ENCODE measurements at regions not wholly inside any gene's neighbourhood (a gene's known extent, or its start where the extent isn't known, plus 50 kb on each side); places are given as distances from the start of the nearest gene placed in this dataset.

DNA sequence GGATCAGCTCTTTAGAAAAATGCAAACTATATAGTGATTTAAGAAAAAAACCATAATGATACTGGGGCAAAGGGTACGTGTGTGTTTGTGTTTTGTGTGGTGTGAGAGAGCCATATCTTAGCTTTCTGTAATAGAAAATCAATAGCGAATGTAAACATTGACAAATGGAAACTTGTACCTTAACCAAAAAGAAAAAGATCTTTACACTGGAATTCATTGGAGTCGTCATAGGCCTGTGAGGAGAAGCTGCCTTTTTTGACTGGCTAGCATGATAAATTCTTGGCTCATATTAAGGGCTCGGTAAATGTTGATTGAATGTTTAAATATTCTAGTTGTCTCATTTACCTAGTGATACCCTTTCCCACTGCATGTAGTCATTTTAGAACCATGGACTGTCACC lies 161.8 kb upstream of the ASCC3 start:
- ChIA-PET POLR2A (no interaction called here), CTCF (no interaction called here)
- Histone ChIP-seq H3K4me1 (ENCODE audit: control insufficient read depth, insufficient read depth, low read length) (no peaks in the 10 kb centered on the region), H3K9me3 (ENCODE audit: control insufficient read depth, insufficient read depth, low read depth, low read length) (no peaks in the 10 kb centered on the region), H3K36me3 (ENCODE audit: control insufficient read depth in 2 of 2, insufficient read depth in 1 of 2, low read length in 2 of 2) (no peaks in the 10 kb centered on the region), H3K27ac (ENCODE audit: extremely low read depth, low read depth, low read length) (no peak overlapping the region), H3K4me3 (ENCODE audit: low read depth, low read length) (no peak overlapping the region)
- TF ChIP-seq, protein P1, sequence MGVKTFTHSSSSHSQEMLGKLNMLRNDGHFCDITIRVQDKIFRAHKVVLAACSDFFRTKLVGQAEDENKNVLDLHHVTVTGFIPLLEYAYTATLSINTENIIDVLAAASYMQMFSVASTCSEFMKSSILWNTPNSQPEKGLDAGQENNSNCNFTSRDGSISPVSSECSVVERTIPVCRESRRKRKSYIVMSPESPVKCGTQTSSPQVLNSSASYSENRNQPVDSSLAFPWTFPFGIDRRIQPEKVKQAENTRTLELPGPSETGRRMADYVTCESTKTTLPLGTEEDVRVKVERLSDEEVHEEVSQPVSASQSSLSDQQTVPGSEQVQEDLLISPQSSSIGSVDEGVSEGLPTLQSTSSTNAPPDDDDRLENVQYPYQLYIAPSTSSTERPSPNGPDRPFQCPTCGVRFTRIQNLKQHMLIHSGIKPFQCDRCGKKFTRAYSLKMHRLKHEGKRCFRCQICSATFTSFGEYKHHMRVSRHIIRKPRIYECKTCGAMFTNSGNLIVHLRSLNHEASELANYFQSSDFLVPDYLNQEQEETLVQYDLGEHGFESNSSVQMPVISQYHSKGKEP (tag by site-specific recombination; IDR thresholded peaks at IDR 0.05): no peak
- TF ChIP-seq KLF16 (tag by site-specific recombination; IDR thresholded peaks at IDR 0.05) (no peak), HOXC10 (CRISPR knock-in tag; IDR thresholded peaks at IDR 0.05) (no peak), ZNF776 (tag by site-specific recombination; IDR thresholded peaks at IDR 0.05; ENCODE audit: borderline replicate concordance) (no peak), ZNF76 (tag by site-specific recombination; IDR thresholded peaks at IDR 0.05; ENCODE audit: borderline replicate concordance, low read depth) (no peak), ZBTB8A (tag by site-specific recombination; IDR thresholded peaks at IDR 0.05) (no peak), ZIC2 (tag by site-specific recombination; IDR thresholded peaks at IDR 0.05) (no peak)

DNA sequence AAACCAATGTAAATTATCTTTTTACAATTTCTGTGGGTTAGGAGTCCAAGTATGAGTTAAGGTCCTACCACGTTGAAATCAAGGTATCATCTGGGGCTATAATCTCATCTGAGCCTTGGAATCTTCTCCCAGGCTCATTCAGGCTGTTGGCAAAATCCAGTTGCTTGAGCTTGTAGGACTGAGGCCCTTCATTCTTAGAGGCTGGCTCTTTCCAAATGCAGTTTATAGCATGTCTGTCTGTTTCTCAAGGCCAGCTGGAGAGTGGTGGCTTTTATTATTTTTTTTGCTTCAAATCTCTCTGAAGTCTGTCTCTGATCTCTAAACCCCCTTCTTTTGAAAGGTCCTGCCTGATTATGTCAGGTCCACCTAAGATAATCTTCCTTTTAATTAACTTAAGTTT lies 177.2 kb upstream of the ASCC3 start:
- Histone ChIP-seq H3K36me3 (ENCODE audit: control insufficient read depth in 2 of 2, insufficient read depth in 1 of 2, low read length in 2 of 2) (no peaks in the 10 kb centered on the region), H3K27ac (ENCODE audit: extremely low read depth, low read depth, low read length) (no peak overlapping the region), H3K4me1 (ENCODE audit: control insufficient read depth, insufficient read depth, low read length) (no peaks in the 10 kb centered on the region), H3K9me3 (ENCODE audit: control insufficient read depth, insufficient read depth, low read depth, low read length) (no peaks in the 10 kb centered on the region; the same call in 1 of the 2 replicates), H3K4me3 (ENCODE audit: low read depth, low read length) (no peak overlapping the region)
- ChIA-PET CTCF (interaction anchor here (0.6 kb wide), 1 partner anchor 69 kb away, joined by 3 read pairs; no protein-coding TSS in a partner anchor), POLR2A (no interaction called here)
- TF ChIP-seq ZEB2 (tag by site-specific recombination; IDR thresholded peaks at IDR 0.05): no peak
- TF ChIP-seq, protein P2, sequence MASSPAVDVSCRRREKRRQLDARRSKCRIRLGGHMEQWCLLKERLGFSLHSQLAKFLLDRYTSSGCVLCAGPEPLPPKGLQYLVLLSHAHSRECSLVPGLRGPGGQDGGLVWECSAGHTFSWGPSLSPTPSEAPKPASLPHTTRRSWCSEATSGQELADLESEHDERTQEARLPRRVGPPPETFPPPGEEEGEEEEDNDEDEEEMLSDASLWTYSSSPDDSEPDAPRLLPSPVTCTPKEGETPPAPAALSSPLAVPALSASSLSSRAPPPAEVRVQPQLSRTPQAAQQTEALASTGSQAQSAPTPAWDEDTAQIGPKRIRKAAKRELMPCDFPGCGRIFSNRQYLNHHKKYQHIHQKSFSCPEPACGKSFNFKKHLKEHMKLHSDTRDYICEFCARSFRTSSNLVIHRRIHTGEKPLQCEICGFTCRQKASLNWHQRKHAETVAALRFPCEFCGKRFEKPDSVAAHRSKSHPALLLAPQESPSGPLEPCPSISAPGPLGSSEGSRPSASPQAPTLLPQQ (tag by site-specific recombination; IDR thresholded peaks at IDR 0.05): no peak
- TF ChIP-seq, protein P3, sequence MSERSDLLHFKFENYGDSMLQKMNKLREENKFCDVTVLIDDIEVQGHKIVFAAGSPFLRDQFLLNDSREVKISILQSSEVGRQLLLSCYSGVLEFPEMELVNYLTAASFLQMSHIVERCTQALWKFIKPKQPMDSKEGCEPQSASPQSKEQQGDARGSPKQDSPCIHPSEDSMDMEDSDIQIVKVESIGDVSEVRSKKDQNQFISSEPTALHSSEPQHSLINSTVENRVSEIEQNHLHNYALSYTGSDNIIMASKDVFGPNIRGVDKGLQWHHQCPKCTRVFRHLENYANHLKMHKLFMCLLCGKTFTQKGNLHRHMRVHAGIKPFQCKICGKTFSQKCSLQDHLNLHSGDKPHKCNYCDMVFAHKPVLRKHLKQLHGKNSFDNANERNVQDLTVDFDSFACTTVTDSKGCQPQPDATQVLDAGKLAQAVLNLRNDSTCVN (tag by site-specific recombination; optimal IDR thresholded peaks at IDR 0.05): no peak
- no peak for TF ChIP-seq GLIS2 (tag by site-specific recombination; IDR thresholded peaks at IDR 0.05)
- TF ChIP-seq ZNF610 (tag by site-specific recombination; IDR thresholded peaks at IDR 0.05; ENCODE audit: borderline replicate concordance): no peak
- TF ChIP-seq, protein P4, sequence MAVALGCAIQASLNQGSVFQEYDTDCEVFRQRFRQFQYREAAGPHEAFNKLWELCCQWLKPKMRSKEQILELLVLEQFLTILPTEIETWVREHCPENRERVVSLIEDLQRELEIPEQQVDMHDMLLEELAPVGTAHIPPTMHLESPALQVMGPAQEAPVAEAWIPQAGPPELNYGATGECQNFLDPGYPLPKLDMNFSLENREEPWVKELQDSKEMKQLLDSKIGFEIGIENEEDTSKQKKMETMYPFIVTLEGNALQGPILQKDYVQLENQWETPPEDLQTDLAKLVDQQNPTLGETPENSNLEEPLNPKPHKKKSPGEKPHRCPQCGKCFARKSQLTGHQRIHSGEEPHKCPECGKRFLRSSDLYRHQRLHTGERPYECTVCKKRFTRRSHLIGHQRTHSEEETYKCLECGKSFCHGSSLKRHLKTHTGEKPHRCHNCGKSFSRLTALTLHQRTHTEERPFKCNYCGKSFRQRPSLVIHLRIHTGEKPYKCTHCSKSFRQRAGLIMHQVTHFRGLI (tag by site-specific recombination; IDR thresholded peaks at IDR 0.05): no peak
- TF ChIP-seq ZNF510 (tag by site-specific recombination; IDR thresholded peaks at IDR 0.05; ENCODE audit: insufficient replicate concordance): no peak
- TF ChIP-seq, protein P5, sequence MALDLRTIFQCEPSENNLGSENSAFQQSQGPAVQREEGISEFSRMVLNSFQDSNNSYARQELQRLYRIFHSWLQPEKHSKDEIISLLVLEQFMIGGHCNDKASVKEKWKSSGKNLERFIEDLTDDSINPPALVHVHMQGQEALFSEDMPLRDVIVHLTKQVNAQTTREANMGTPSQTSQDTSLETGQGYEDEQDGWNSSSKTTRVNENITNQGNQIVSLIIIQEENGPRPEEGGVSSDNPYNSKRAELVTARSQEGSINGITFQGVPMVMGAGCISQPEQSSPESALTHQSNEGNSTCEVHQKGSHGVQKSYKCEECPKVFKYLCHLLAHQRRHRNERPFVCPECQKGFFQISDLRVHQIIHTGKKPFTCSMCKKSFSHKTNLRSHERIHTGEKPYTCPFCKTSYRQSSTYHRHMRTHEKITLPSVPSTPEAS (tag by site-specific recombination; IDR thresholded peaks at IDR 0.05): no peak
- TF ChIP-seq ZNF629 (tag by site-specific recombination; IDR thresholded peaks at IDR 0.05): no peak
- TF ChIP-seq ZNF626 (tag by site-specific recombination; IDR thresholded peaks at IDR 0.05): no peak
- TF ChIP-seq ZNF558 (tag by site-specific recombination; IDR thresholded peaks at IDR 0.05): no peak
